ENCODE measurements at regions not wholly inside any gene's neighbourhood (a gene's known extent, or its start where the extent isn't known, plus 50 kb on each side); places are given as distances from the start of the nearest gene placed in this dataset.
"Not testable (repeated sequence)": the region's sequence is repeated elsewhere in the genome, so short reads cannot be mapped to it uniquely, and the experiment has no call there.

DNA sequence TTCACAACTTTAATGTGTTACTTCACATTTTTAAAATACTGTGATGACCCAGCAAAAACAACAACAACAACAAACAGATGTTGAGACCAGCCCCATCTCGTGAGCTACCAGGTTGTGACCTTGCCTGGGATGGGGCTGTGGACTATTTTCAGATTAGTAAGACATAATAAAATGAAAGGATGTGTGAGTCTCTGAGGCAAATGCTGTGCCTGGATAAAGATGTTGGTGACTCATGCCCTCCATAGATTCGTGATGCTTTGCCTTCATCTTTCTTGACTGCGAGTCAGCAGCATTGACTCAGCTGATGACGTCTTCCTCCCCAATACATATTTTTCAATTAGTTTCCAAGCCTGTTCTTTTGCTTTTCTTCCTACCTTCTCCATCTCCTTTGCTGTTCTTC, 453.0 kb upstream of the CFAP20DC start:
- intact Hi-C loops (cut with DNase I; ENCODE audit: low total_unique reads): no loop called here
- WGBS, 2 donors: 42 to 59% methylated on average over 4 of the region's 4 CpGs
- H3K4me3 ChIP-seq (ENCODE audit: low read depth, poor library complexity, severe bottlenecking): no peak overlapping the region
- no peak for DNase-seq (ENCODE audit: low spot score in 2 of 2)
- no peak for TF ChIP-seq POLR2A (IDR thresholded peaks at IDR 0.05)
- TF ChIP-seq, protein P1, sequence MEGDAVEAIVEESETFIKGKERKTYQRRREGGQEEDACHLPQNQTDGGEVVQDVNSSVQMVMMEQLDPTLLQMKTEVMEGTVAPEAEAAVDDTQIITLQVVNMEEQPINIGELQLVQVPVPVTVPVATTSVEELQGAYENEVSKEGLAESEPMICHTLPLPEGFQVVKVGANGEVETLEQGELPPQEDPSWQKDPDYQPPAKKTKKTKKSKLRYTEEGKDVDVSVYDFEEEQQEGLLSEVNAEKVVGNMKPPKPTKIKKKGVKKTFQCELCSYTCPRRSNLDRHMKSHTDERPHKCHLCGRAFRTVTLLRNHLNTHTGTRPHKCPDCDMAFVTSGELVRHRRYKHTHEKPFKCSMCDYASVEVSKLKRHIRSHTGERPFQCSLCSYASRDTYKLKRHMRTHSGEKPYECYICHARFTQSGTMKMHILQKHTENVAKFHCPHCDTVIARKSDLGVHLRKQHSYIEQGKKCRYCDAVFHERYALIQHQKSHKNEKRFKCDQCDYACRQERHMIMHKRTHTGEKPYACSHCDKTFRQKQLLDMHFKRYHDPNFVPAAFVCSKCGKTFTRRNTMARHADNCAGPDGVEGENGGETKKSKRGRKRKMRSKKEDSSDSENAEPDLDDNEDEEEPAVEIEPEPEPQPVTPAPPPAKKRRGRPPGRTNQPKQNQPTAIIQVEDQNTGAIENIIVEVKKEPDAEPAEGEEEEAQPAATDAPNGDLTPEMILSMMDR (IDR thresholded peaks at IDR 0.05): no peak

DNA sequence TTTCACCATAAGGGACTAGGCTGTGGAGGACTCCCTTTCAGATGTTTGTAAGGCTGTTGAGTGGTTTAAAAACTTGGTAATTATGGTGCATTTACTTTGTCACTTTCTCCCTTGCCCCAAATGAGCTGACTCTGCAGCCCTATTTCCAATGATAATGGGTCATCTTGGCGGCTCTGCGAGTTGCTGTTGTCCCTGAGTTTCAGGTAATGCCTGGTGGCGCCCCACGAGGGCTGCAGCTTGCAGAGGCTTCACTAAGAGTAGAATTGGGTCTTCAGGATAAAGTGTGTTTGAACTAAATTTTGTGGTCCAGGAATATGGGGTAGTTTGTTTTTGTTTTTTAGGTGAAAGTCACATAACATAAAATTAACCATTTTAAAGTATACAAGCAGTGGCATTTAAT, 450.1 kb upstream of the CFAP20DC start:
- intact Hi-C loops (cut with DNase I; ENCODE audit: low total_unique reads): no loop called here
- no peak for DNase-seq (ENCODE audit: low spot score in 2 of 2)
- TF ChIP-seq, protein P1 (IDR thresholded peaks at IDR 0.05): no peak
- no peak for TF ChIP-seq POLR2A (IDR thresholded peaks at IDR 0.05)
- no peak overlapping the region for H3K4me3 ChIP-seq (ENCODE audit: low read depth, poor library complexity, severe bottlenecking)
- WGBS, 2 donors: 95 to 99% methylated on average over 4 of the region's 4 CpGs

DNA sequence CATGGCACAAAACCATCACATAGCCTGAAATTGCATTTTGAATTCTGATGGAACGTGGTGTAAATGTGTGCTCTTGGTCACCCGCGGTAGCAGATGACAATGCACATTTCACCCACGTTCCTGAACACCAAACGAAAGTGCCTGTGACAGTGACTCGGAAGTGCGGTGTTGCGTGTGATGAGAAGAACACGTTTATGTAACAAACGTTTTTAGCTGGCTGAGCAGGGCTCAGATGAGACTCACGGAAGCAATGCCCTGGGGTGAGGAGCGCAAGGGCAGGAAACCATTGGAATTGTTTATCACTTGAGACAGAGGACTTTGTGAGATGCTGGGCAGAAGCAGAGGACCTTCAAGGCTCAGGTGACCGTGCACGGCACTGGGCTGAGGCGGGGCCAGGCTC, 449.2 kb upstream of the CFAP20DC start:
- TF ChIP-seq POLR2A (IDR thresholded peaks at IDR 0.05): no peak
- TF ChIP-seq, protein P1 (IDR thresholded peaks at IDR 0.05): no peak
- no peak for DNase-seq (ENCODE audit: low spot score in 2 of 2)
- intact Hi-C loops (cut with DNase I; ENCODE audit: low total_unique reads): no loop called here
- no peak overlapping the region for H3K4me3 ChIP-seq (ENCODE audit: low read depth, poor library complexity, severe bottlenecking)
- 88% methylated on average over 15 of the region's 15 CpGs for WGBS, 2 donors

DNA sequence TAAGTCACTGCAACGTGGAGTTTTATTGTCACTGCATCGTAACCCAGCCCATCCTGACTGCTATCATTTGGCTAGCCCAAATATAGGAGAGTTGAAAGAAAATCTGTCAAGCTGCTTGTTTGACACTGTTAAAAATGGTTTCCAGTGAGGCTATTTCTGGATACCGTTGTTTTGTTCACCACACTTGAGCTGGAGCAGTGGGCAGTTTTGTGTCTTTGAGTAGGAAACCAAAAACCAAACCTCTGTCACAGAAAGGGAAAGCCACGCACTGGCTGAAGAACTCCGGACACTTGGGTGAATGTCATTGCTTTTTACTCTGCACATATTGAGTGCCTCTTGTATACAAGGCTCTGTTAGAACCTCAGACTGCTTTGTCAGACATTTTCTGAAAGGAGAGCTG, 446.4 kb upstream of the CFAP20DC start:
- no peak overlapping the region for H3K4me3 ChIP-seq (ENCODE audit: low read depth, poor library complexity, severe bottlenecking)
- TF ChIP-seq, protein P1 (IDR thresholded peaks at IDR 0.05): no peak
- no peak for TF ChIP-seq POLR2A (IDR thresholded peaks at IDR 0.05)
- intact Hi-C loops (cut with DNase I; ENCODE audit: low total_unique reads): no loop called here
- no peak for DNase-seq (ENCODE audit: low spot score in 2 of 2)
- 85 to 87% methylated on average over 5 of the region's 5 CpGs for WGBS, 2 donors

DNA sequence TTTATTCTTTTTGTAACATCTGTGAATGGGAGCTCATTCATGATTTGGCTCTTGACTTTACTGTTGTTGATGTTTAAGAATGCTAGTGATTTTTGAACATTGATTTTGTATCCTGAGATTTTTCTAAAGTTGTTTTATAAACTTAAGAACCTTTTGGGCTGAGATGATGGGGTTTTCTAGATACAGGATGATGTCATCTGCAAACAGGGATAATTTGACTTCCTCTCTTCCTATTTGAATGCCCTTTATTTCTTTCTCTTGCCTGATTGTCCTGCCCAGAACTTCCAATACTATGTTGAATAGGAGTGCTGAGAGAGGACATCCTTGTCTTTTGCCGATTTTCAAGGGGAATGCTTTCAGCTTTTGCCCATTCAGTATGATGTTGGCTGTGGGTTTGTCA, 445.1 kb upstream of the CFAP20DC start:
- WGBS, 2 donors: 81 to 95% methylated on average over 1 of the region's 1 CpG
- DNase-seq (ENCODE audit: low spot score in 2 of 2); H3K4me3 ChIP-seq (ENCODE audit: low read depth, poor library complexity, severe bottlenecking); intact Hi-C loops (cut with DNase I; ENCODE audit: low total_unique reads): not testable (repeated sequence)

DNA sequence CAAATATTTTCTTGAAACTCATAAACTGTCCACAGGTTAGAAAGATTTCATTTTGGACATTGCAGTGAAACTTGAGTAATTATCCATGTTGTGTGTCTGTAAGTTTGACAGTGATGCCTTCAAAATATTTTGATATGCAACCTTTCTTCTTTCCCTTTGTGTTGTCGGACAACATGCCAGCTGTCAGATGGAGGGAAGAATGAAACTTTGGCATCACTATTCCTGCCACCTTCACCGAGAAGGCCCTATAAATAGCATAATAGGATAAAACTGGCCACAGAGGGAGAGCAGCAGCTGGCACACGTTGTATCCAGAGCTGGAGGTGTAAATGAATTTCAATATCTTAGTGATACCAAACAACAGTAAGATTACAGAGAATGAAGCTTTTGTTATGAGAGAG, 436.7 kb upstream of the CFAP20DC start:
- 53 to 56% methylated on average over 3 of the region's 3 CpGs for WGBS, 2 donors
- DNase-seq (ENCODE audit: low spot score in 2 of 2): no peak
- TF ChIP-seq, protein P1 (IDR thresholded peaks at IDR 0.05): no peak
- TF ChIP-seq POLR2A (IDR thresholded peaks at IDR 0.05): no peak
- H3K4me3 ChIP-seq (ENCODE audit: low read depth, poor library complexity, severe bottlenecking): no peak overlapping the region
- intact Hi-C loops (cut with DNase I; ENCODE audit: low total_unique reads): no loop called here

Measured in lower leg skin (tissue), 4 donors.